PC-9 (cell line): ENCODE measurements at regions not wholly inside any gene's neighbourhood (a gene's known extent, or its start where the extent isn't known, plus 50 kb on each side); places are given as distances from the start of the nearest gene placed in this dataset.

Experiments
- EZH2 ChIP-seq: fragments of 200-600 bp; sonication (generic); IDR thresholded peaks from 2 replicates; pipeline ENCODE4 v1.8.0; 2017; ENCODE audit warnings: antibody characterized with exemption, low read depth
- TF ChIP-seq, protein P1 (sequence below): fragments of 200-600 bp; sonication (generic); conservative IDR thresholded peaks from 2 replicates; pipeline ENCODE4 v1.6.1; 2017; ENCODE audit warnings: mixed run types, antibody characterized with exemption, mild to moderate bottlenecking, moderate library complexity

DNA sequence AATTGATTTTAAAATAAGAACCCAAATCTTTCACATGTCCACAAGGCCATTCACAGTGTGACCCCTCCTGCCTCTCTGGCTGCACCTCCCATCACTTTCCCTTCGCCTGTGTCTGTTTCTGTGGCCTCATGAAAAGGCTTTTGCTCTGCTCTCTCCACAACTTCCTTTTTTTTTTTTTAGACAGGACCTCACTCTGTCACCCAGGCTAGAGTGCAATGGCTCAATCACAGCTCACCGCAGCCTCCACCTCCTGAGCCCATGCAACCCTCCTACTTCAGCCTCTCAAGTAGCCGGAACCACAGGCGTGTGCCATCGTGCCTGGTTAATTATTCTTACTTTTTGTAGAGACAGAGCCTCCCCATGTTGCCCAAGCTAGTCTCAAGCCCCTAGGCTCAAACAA is 197.1 kb downstream of the ABCC12 start:
- no peak for TF ChIP-seq EZH2
- TF ChIP-seq, protein P1, sequence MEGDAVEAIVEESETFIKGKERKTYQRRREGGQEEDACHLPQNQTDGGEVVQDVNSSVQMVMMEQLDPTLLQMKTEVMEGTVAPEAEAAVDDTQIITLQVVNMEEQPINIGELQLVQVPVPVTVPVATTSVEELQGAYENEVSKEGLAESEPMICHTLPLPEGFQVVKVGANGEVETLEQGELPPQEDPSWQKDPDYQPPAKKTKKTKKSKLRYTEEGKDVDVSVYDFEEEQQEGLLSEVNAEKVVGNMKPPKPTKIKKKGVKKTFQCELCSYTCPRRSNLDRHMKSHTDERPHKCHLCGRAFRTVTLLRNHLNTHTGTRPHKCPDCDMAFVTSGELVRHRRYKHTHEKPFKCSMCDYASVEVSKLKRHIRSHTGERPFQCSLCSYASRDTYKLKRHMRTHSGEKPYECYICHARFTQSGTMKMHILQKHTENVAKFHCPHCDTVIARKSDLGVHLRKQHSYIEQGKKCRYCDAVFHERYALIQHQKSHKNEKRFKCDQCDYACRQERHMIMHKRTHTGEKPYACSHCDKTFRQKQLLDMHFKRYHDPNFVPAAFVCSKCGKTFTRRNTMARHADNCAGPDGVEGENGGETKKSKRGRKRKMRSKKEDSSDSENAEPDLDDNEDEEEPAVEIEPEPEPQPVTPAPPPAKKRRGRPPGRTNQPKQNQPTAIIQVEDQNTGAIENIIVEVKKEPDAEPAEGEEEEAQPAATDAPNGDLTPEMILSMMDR: no peak
